ENCODE measurements at regions not wholly inside any gene's neighbourhood (a gene's known extent, or its start where the extent isn't known, plus 50 kb on each side); places are given as distances from the start of the nearest gene placed in this dataset.

DNA sequence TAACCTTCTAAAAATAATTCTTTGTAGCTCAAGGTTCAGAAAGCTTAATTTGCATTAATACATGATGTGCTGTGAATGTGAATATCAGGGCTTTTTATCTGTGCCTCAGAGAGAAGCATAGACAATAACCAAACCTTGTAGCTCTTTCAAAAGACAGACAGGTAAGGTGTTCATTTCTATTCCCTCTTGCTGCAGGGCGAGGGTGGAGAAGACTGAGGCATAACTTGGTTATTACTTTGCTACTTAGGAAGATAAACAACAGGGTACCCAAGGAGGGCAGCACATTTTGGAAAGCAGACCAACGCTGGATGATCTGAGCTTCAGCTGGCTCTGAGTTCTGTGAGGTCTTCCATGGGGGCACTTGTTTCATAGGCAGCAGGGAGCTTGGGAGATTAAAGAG lies 408.6 kb upstream of the RARB start:
- TF ChIP-seq CTCF (conservative IDR thresholded peaks at IDR 0.05) (no peak), EZH2 (IDR thresholded peaks at IDR 0.05; ENCODE audit: low read depth) (no peak)

All from PC-9 (cell line).